BJ (cell line): ENCODE measurements at regions not wholly inside any gene's neighbourhood (a gene's known extent, or its start where the extent isn't known, plus 50 kb on each side); places are given as distances from the start of the nearest gene placed in this dataset.
"Not testable (repeated sequence)": the region's sequence is repeated elsewhere in the genome, so short reads cannot be mapped to it uniquely, and the experiment has no call there.

ENCODE experiments used
- CTCF ChIA-PET: fragments of 350-600 bp; formaldehyde crosslinking; extraction: SDS; loops from one replicate; lab custom pipeline; 2021; ENCODE audit warnings: antibody characterized with exemption, inconsistent platforms; lab: Yijun Ruan, JAX
- POLR2A ChIA-PET: fragments of 300-600 bp; sonication (Branson Sonifier 250); formaldehyde crosslinking; extraction: SDS; loops from one replicate; lab custom pipeline; 2021; ENCODE audit warnings: antibody characterized with exemption; lab: Charles Lee
- DNase-seq: peaks from one replicate; pipeline ENCODE4 v3.0.0-alpha.2; 2011; ENCODE audit warnings: low read depth
- H3K27me3 ChIP-seq: 2 replicates; pipeline ENCODE4 v1.6.0; 2011; ENCODE audit warnings: low read length; ENCODE audit not compliant: control insufficient read depth, insufficient read depth
- H3K36me3 ChIP-seq: 2 replicates; pipeline ENCODE4 v1.5.1; 2011; ENCODE audit warnings: low read length; ENCODE audit not compliant: control insufficient read depth, insufficient read depth
- H3K4me3 ChIP-seq: 2 replicates; pipeline ENCODE4 v1.5.1; 2011; ENCODE audit warnings: low read depth, mild to moderate bottlenecking, control low read depth, low read length
- CTCF ChIP-seq: IDR thresholded peaks from 2 replicates; pipeline ENCODE4 v1.5.1; 2011; ENCODE audit warnings: low read depth, mild to moderate bottlenecking, control low read depth, inconsistent platforms, low read length, moderate library complexity; ENCODE audit not compliant: insufficient read depth

- Histone ChIP-seq H3K36me3 (no peaks in the 10 kb centered on the region), H3K4me3 (no peak overlapping the region), H3K27me3 (peaks cover 10% of the 10 kb centered on the region; the same call in 1 of the 2 replicates)
- no peak for DNase-seq
- no peak for TF ChIP-seq CTCF
- CTCF ChIA-PET: no interaction called here
- POLR2A ChIA-PET: interaction anchor here (0.6 kb wide), 1 partner anchor 122 kb away, joined by 4 read pairs; no protein-coding TSS in a partner anchor
Measured at GRCh38 chr9:22189471-22189870, 180.4 kb upstream of the CDKN2B start.

GRCh38 chr9:22197000-22197399 lies 187.9 kb upstream of the CDKN2B start:
- DNase-seq, H3K4me3 ChIP-seq, POLR2A ChIA-PET, CTCF ChIA-PET, H3K27me3 ChIP-seq, H3K36me3 ChIP-seq: not testable (repeated sequence)

- ChIA-PET POLR2A (no interaction called here), CTCF (interaction anchor here (2.1 kb wide), 1 partner anchor 45 kb away, joined by 8 read pairs; no protein-coding TSS in a partner anchor)
- H3K27me3 ChIP-seq: peaks cover 3% of the 10 kb centered on the region
- H3K36me3 ChIP-seq: no peaks in the 10 kb centered on the region
- no peak for DNase-seq
- TF ChIP-seq CTCF: no peak
- H3K4me3 ChIP-seq: no peak overlapping the region
Measured at GRCh38 chr9:22198681-22199080, 189.6 kb upstream of the CDKN2B start.

- TF ChIP-seq CTCF: no peak
- Histone ChIP-seq H3K4me3 (no peak overlapping the region), H3K27me3 (peaks cover 3% of the 10 kb centered on the region), H3K36me3 (no peaks in the 10 kb centered on the region)
- ChIA-PET CTCF (no interaction called here), POLR2A (no interaction called here)
- DNase-seq: no peak
Measured at GRCh38 chr9:22201256-22201655, 192.2 kb upstream of the CDKN2B start.

- no peak for TF ChIP-seq CTCF
- DNase-seq: no peak
- ChIA-PET CTCF (no interaction called here), POLR2A (no interaction called here)
- Histone ChIP-seq H3K36me3 (no peaks in the 10 kb centered on the region), H3K27me3 (peaks cover 3% of the 10 kb centered on the region), H3K4me3 (no peak overlapping the region)
Measured at GRCh38 chr9:22203371-22204138, 194.4 kb upstream of the CDKN2B start.
